ENCODE measurements at regions not wholly inside any gene's neighbourhood (a gene's known extent, or its start where the extent isn't known, plus 50 kb on each side); places are given as distances from the start of the nearest gene placed in this dataset.
"Not testable (repeated sequence)": the region's sequence is repeated elsewhere in the genome, so short reads cannot be mapped to it uniquely, and the experiment has no call there.

- DNase-seq (ENCODE audit: low read depth): no peak
- in situ Hi-C loops (cut with HindIII; ENCODE audit: low pct_unique_long_range_greater_than_20kb, low sequenced_read_pairs): no loop called here
Observed at GRCh38 chr9:615756-616155, 225.7 kb upstream of the DMRT1 start.

DNA sequence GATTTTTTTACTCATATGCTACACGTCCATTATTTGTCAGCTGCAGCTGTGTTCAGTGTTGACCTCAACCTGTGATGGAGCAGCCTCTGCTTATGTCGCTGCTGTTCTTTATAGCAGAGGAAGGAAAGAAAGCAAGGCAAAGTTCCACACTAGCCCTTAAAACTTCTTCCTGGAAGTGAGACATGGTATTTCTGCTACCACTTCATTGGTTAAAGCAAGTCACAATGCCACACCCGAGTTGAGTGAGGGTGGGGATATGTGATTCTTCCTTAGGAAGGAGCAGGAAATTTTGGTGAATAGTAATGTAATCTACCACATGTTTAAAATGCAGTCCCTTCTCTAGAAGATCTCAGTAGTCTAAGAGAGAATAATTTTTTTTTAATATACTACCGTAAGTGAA, 224.8 kb upstream of the DMRT1 start:
- in situ Hi-C loops (cut with HindIII; ENCODE audit: low pct_unique_long_range_greater_than_20kb, low sequenced_read_pairs): no loop called here
- DNase-seq (ENCODE audit: low read depth): no peak

GRCh38 chr9:617445-618085, 223.9 kb upstream of the DMRT1 start:
- in situ Hi-C loops (cut with HindIII; ENCODE audit: low pct_unique_long_range_greater_than_20kb, low sequenced_read_pairs): no loop called here
- no peak for DNase-seq (ENCODE audit: low read depth)

- in situ Hi-C loops (cut with HindIII; ENCODE audit: low pct_unique_long_range_greater_than_20kb, low sequenced_read_pairs): no loop called here
Observed at GRCh38 chr9:618478-618877, 223.0 kb upstream of the DMRT1 start.

GRCh38 chr9:621201-621855, 220.2 kb upstream of the DMRT1 start:
- DNase-seq (ENCODE audit: low read depth): no peak
- in situ Hi-C loops (cut with HindIII; ENCODE audit: low pct_unique_long_range_greater_than_20kb, low sequenced_read_pairs): no loop called here

More at GRCh38 chr9:618478-618877, 223.0 kb upstream of the DMRT1 start:
- no peak for DNase-seq (ENCODE audit: low read depth)

DNA sequence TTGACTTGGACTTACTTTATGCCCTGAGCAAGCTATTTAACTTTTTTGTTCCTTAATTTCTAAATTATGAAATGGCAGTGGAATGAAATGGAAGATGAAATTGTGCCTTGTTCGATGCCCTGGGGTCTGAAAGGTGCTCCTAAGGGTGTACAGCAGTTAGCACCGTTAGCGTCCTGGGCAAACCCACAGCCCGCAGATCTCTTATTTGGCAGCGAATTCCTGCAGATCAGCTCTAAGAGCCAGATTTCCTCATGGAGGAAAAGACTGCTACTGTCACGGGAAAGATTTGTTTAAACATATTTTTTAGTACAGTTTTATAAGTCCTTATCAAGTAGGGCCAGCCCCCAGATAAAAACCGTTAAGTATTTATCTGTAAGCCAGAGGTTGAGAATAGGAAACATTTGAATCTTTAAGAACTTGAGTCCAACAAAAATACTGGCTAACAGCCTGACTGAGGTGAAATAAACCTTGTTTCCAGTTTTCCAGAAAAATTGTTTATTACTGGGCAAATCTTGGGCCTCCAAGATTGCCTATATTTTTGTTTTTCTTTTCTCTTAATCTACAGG, 216.5 kb upstream of the DMRT1 start:
- in situ Hi-C loops (cut with HindIII; ENCODE audit: low pct_unique_long_range_greater_than_20kb, low sequenced_read_pairs): no loop called here
- no peak for DNase-seq (ENCODE audit: low read depth)

- in situ Hi-C loops (cut with HindIII; ENCODE audit: low pct_unique_long_range_greater_than_20kb, low sequenced_read_pairs): no loop called here
- DNase-seq (ENCODE audit: low read depth): no peak
Observed at GRCh38 chr9:625613-626012, 215.9 kb upstream of the DMRT1 start.

DNA sequence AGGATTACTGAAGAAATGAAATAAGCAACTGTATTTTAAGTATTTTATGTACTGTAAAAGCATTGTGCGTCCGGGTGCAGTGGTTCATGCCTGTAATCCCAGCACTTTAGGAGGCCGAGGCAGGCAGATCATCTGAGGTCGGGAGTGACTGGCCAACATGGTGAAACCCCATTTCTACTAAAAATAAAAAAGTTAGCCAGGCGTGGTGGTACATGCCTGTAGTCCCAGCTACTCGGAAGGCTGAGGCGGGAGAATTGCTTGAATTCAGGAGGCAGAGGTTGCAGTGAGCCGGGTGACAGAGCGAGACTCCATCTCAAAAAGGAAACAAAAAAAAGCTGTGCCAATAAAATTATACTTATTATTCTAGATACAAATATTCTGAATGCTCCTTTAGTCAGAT, 215.4 kb upstream of the DMRT1 start:
- in situ Hi-C loops (cut with HindIII; ENCODE audit: low pct_unique_long_range_greater_than_20kb, low sequenced_read_pairs); DNase-seq (ENCODE audit: low read depth): not testable (repeated sequence)

- no peak for DNase-seq (ENCODE audit: low read depth)
- in situ Hi-C loops (cut with HindIII; ENCODE audit: low pct_unique_long_range_greater_than_20kb, low sequenced_read_pairs): no loop called here
Observed at GRCh38 chr9:626596-626995, 214.9 kb upstream of the DMRT1 start.

- no peak for DNase-seq (ENCODE audit: low read depth)
- in situ Hi-C loops (cut with HindIII; ENCODE audit: low pct_unique_long_range_greater_than_20kb, low sequenced_read_pairs): no loop called here
Observed at GRCh38 chr9:627336-627970, 214.0 kb upstream of the DMRT1 start.

- DNase-seq (ENCODE audit: low read depth): no peak
- in situ Hi-C loops (cut with HindIII; ENCODE audit: low pct_unique_long_range_greater_than_20kb, low sequenced_read_pairs): no loop called here
Observed at GRCh38 chr9:629146-629545, 212.4 kb upstream of the DMRT1 start.

- in situ Hi-C loops (cut with HindIII; ENCODE audit: low pct_unique_long_range_greater_than_20kb, low sequenced_read_pairs): no loop called here
- peak; percentile 21 for DNase-seq (ENCODE audit: low read depth)
Observed at GRCh38 chr9:630817-631216, 210.7 kb upstream of the DMRT1 start.

DNA sequence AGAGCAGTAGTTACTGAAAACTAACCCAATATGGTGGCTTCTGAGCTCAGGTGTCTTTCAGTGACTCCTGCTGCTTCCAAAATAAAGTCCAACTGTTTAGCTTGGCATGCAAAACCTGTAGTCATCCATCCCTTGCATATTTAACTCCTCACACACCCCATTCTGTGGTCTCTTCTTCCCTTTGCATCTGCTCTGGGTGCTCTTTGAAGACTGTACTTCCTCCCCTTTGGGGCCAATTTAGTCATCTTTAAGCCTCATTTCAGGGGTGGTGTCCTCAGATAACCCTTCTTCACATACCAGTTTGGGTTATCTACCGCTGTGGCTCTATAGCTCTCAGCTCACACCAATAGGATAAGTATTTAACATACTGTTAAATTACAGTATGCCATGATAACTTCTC, 209.9 kb upstream of the DMRT1 start:
- no peak for DNase-seq (ENCODE audit: low read depth)
- in situ Hi-C loops (cut with HindIII; ENCODE audit: low pct_unique_long_range_greater_than_20kb, low sequenced_read_pairs): no loop called here

GRCh38 chr9:633461-633860, 208.0 kb upstream of the DMRT1 start:
- no peak for DNase-seq (ENCODE audit: low read depth)
- in situ Hi-C loops (cut with HindIII; ENCODE audit: low pct_unique_long_range_greater_than_20kb, low sequenced_read_pairs): no loop called here

- in situ Hi-C loops (cut with HindIII; ENCODE audit: low pct_unique_long_range_greater_than_20kb, low sequenced_read_pairs): no loop called here
- no peak for DNase-seq (ENCODE audit: low read depth)
Observed at GRCh38 chr9:636931-637591, 204.4 kb upstream of the DMRT1 start.

DNA sequence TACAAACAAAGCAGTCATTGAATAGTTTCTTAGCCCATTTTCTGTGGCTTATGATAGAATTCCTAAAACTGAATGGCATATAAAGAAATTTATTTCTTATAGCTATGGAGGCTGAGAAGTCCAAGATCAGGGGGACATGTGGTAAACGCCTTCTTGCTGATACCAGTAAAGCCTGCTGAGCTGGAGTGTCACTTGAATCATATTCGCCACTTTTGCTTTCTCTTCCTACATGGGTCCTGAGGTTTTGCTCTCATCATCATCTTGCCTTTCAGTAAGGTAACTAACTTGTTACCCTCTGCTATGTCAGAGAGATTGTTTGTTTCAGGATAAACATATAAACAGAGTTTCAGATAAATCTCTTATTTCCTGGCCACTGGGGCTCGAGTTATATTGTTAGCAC, 203.3 kb upstream of the DMRT1 start:
- no peak for DNase-seq (ENCODE audit: low read depth)
- in situ Hi-C loops (cut with HindIII; ENCODE audit: low pct_unique_long_range_greater_than_20kb, low sequenced_read_pairs): no loop called here

GRCh38 chr9:642014-642413, 199.5 kb upstream of the DMRT1 start:
- in situ Hi-C loops (cut with HindIII; ENCODE audit: low pct_unique_long_range_greater_than_20kb, low sequenced_read_pairs): no loop called here
- no peak for DNase-seq (ENCODE audit: low read depth)

DNA sequence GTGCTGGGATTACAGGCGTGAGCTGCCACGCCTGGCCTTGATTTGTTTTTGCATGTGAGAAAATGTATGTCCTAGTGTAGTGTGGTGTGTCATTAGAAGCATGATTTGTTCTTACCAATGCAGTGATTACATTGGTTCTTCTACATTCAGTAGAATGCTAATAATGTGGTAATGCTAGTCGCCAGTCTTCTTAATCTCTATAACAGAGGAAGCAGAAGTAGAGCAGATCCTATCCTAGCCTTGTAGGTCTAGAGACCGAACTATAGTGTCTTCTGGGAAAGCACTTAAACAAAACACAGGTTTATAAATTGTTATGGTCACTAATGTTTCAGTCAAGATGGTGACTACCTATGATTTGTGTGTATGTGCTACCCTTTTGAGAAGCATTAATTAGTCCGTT, 197.5 kb upstream of the DMRT1 start:
- in situ Hi-C loops (cut with HindIII; ENCODE audit: low pct_unique_long_range_greater_than_20kb, low sequenced_read_pairs): no loop called here
- no peak for DNase-seq (ENCODE audit: low read depth)

- no peak for DNase-seq (ENCODE audit: low read depth)
- in situ Hi-C loops (cut with HindIII; ENCODE audit: low pct_unique_long_range_greater_than_20kb, low sequenced_read_pairs): no loop called here
Observed at GRCh38 chr9:647522-647921, 194.0 kb upstream of the DMRT1 start.
